Neuronal stem cell (in vitro differentiated cells): ENCODE measurements at regions not wholly inside any gene's neighbourhood (a gene's known extent, or its start where the extent isn't known, plus 50 kb on each side); places are given as distances from the start of the nearest gene placed in this dataset.

Experiments used
- DNase-seq: peaks from one replicate; pipeline ENCODE4 v3.0.0-alpha.2; 2013; ENCODE audit warnings: low spot score
- H2AFZ ChIP-seq: one replicate; pipeline ENCODE4 v1.6.1; 2013; ENCODE audit warnings: mild to moderate bottlenecking, low read length, inconsistent platforms
- H2AK5ac ChIP-seq: 2 replicates; pipeline ENCODE4 v1.6.1; 2013; ENCODE audit warnings: low read depth, mild to moderate bottlenecking, inconsistent platforms, low read length, moderate library complexity, mixed read lengths
- H2BK120ac ChIP-seq: 2 replicates; pipeline ENCODE4 v1.6.1; 2013; ENCODE audit warnings: low read depth, mild to moderate bottlenecking, inconsistent platforms, low read length, moderate library complexity, mixed read lengths
- H2BK12ac ChIP-seq: one replicate; pipeline ENCODE4 v1.6.1; 2013; ENCODE audit warnings: low read length, inconsistent platforms
- H2BK15ac ChIP-seq: 2 replicates; pipeline ENCODE4 v1.6.1; 2013; ENCODE audit warnings: mild to moderate bottlenecking, low read length, inconsistent platforms, mixed read lengths
- H2BK5ac ChIP-seq: one replicate; pipeline ENCODE4 v1.6.1; 2013; ENCODE audit warnings: inconsistent platforms, mild to moderate bottlenecking, low read length, moderate library complexity
- H3K14ac ChIP-seq: one replicate; pipeline ENCODE4 v1.6.1; 2013; ENCODE audit warnings: low read length, inconsistent platforms
- H3K18ac ChIP-seq: 2 replicates; pipeline ENCODE4 v1.6.1; 2013; ENCODE audit warnings: low read length, inconsistent platforms
- H3K23ac ChIP-seq: 2 replicates; pipeline ENCODE4 v1.6.1; 2013; ENCODE audit warnings: low read depth, mild to moderate bottlenecking, mixed read lengths, low read length, inconsistent platforms; ENCODE audit not compliant: poor library complexity
- H3K27ac ChIP-seq: replicated peaks from 3 replicates; pipeline ENCODE4 v1.5.1; 2013; ENCODE audit warnings: low read length, inconsistent platforms
- H3K27me3 ChIP-seq, 3 experiments: 2 replicates each; pipeline ENCODE4 v1.6.1; 2013; ENCODE audit warnings: low read length in 3 of 3, mild to moderate bottlenecking in 2 of 3, inconsistent platforms in 1 of 3, low read depth in 1 of 3, mixed read lengths in 1 of 3, moderate library complexity in 1 of 3; ENCODE audit not compliant: control insufficient read depth in 3 of 3, insufficient read depth in 3 of 3
- H3K36me3 ChIP-seq, 2 donors: replicated peaks in 1 of 2; 2 replicates each; pipeline ENCODE4 v1.6.1; 2013; ENCODE audit warnings: low read length in 2 of 2; ENCODE audit not compliant: control insufficient read depth in 2 of 2, insufficient read depth in 2 of 2
- H3K4ac ChIP-seq: 2 replicates; pipeline ENCODE4 v1.6.1; 2013; ENCODE audit warnings: inconsistent platforms, mild to moderate bottlenecking, low read length, moderate library complexity
- H3K4me1 ChIP-seq, 2 donors: 1 replicate in 1 of 2; 2 replicates in 1 of 2; pipeline ENCODE4 v1.6.1; 2013; ENCODE audit warnings: low read length in 2 of 2, low read depth in 1 of 2; ENCODE audit not compliant: control insufficient read depth in 2 of 2, insufficient read depth in 1 of 2
- H3K4me2 ChIP-seq: one replicate; pipeline ENCODE4 v1.6.1; 2013; ENCODE audit warnings: mild to moderate bottlenecking, low read length, inconsistent platforms; ENCODE audit not compliant: insufficient read depth, poor library complexity, severe bottlenecking
- H3K4me3 ChIP-seq, 2 donors: 2 replicates each; pipeline ENCODE4 v1.5.1; 2013; ENCODE audit warnings: low read length in 2 of 2, mild to moderate bottlenecking in 2 of 2, inconsistent platforms in 1 of 2, moderate library complexity in 1 of 2
- H3K79me1 ChIP-seq: one replicate; pipeline ENCODE4 v1.6.1; 2013; ENCODE audit warnings: low read depth, mild to moderate bottlenecking, inconsistent platforms, low read length, moderate library complexity
- H3K9ac ChIP-seq: one replicate; pipeline ENCODE4 v1.6.1; 2013; ENCODE audit warnings: mild to moderate bottlenecking, low read depth, low read length, inconsistent platforms; ENCODE audit not compliant: poor library complexity
- H3K9me3 ChIP-seq, 2 donors: replicated peaks in 1 of 2; 2 replicates each; pipeline versions ENCODE3 to v1.6.1; 2013; ENCODE audit warnings: low read length in 2 of 2, mild to moderate bottlenecking in 2 of 2, inconsistent platforms in 1 of 2, low read depth in 1 of 2, mixed read lengths in 1 of 2, moderate library complexity in 1 of 2; ENCODE audit not compliant: control insufficient read depth in 2 of 2, insufficient read depth in 1 of 2
- H4K8ac ChIP-seq: one replicate; pipeline ENCODE4 v1.6.1; 2013; ENCODE audit warnings: low read depth, mild to moderate bottlenecking, inconsistent platforms, low read length, moderate library complexity
- H4K91ac ChIP-seq: one replicate; pipeline ENCODE4 v1.6.1; 2013; ENCODE audit warnings: low read length, low read depth, mild to moderate bottlenecking, inconsistent platforms; ENCODE audit not compliant: poor library complexity
- WGBS, 2 donors: extraction: QIAGEN DNeasy Blood & Tissue Kit; methylation state at CpG; one replicate each; pipeline ENCODE4 v1.1.7; 2013; ENCODE audit warnings: missing lambda C conversion rate in 2 of 2, mixed read lengths in 1 of 2; ENCODE audit not compliant: insufficient read length in 2 of 2, insufficient replicate concordance in 1 of 2; ENCODE audit errors: extremely low coverage in 2 of 2; 5-methylcytosine and 5-hydroxymethylcytosine counted together

- Histone ChIP-seq H4K8ac (no peak overlapping the region), H2BK12ac (no peak overlapping the region), H3K4me2 (no peak overlapping the region), H3K4me1 (peaks cover 0 to 7% of the 10 kb centered on the region in 2 donors), H2AK5ac (no peak overlapping the region), H3K36me3 (no peaks in the 10 kb centered on the region), H3K9me3 (no peaks in the 10 kb centered on the region), H3K23ac (no peak overlapping the region), H3K4ac (no peak overlapping the region), H3K9ac (no peak overlapping the region), H2BK120ac (no peak overlapping the region), H2BK15ac (no peak overlapping the region), H3K27ac (no peak overlapping the region), H3K18ac (no peak overlapping the region), H3K79me1 (no peaks in the 10 kb centered on the region), H4K91ac (no peak overlapping the region), H3K14ac (no peak overlapping the region), H2AFZ (no peak overlapping the region), H3K27me3 (no peaks in the 10 kb centered on the region), H3K4me3 (no peak overlapping the region), H2BK5ac (no peak overlapping the region)
- no peak for DNase-seq
- no CpG with 5 or more reads among the region's 5 CpGs for WGBS, 2 donors
Measured at GRCh38 chr5:115686051-115686737, 60.4 kb upstream of the TMED7 start.

GRCh38 chr5:115685490-115685889, 59.7 kb upstream of the TMED7 start:
- no peak overlapping the region for H2BK120ac ChIP-seq
- no CpG with 5 or more reads among the region's 2 CpGs for WGBS, 2 donors
- no peak overlapping the region for H2BK12ac ChIP-seq
- no peak overlapping the region for H3K4ac ChIP-seq
- H3K4me3 ChIP-seq, result no peak overlapping the region
- no peaks in the 10 kb centered on the region for H3K9me3 ChIP-seq
- no peak overlapping the region for H3K9ac ChIP-seq
- no peak overlapping the region for H3K14ac ChIP-seq
- no peak for DNase-seq
- H3K23ac ChIP-seq, result no peak overlapping the region
- peaks cover 0 to 7% of the 10 kb centered on the region in 2 donors for H3K4me1 ChIP-seq
- no peak overlapping the region for H3K27ac ChIP-seq
- H4K91ac ChIP-seq, result no peak overlapping the region
- no peaks in the 10 kb centered on the region for H3K36me3 ChIP-seq
- no peak overlapping the region for H2AFZ ChIP-seq
- H3K4me2 ChIP-seq, result no peak overlapping the region
- H3K27me3 ChIP-seq, result no peaks in the 10 kb centered on the region
- H3K18ac ChIP-seq, result no peak overlapping the region
- H4K8ac ChIP-seq, result no peak overlapping the region
- no peaks in the 10 kb centered on the region for H3K79me1 ChIP-seq
- no peak overlapping the region for H2AK5ac ChIP-seq
- no peak overlapping the region for H2BK15ac ChIP-seq
- no peak overlapping the region for H2BK5ac ChIP-seq

- Histone ChIP-seq H2BK15ac (no peak overlapping the region), H3K4me2 (no peak overlapping the region), H4K91ac (no peak overlapping the region), H3K4ac (no peak overlapping the region), H3K27me3 (no peaks in the 10 kb centered on the region), H3K9ac (no peak overlapping the region), H2AK5ac (no peak overlapping the region), H2BK120ac (no peak overlapping the region), H3K14ac (no peak overlapping the region), H3K27ac (no peak overlapping the region), H3K4me1 (peaks cover 0 to 7% of the 10 kb centered on the region in 2 donors), H3K4me3 (no peak overlapping the region), H3K18ac (no peak overlapping the region), H3K36me3 (no peaks in the 10 kb centered on the region), H2BK5ac (no peak overlapping the region), H4K8ac (no peak overlapping the region), H2AFZ (no peak overlapping the region), H3K23ac (no peak overlapping the region), H2BK12ac (no peak overlapping the region), H3K9me3 (no peaks in the 10 kb centered on the region), H3K79me1 (no peaks in the 10 kb centered on the region)
- DNase-seq, result no peak
- WGBS, 2 donors, result no CpG with 5 or more reads among the region's 1 CpG
Measured at GRCh38 chr5:115684513-115685037, 58.7 kb upstream of the TMED7 start.

- no peak overlapping the region for H3K4ac ChIP-seq
- DNase-seq, result no peak
- WGBS, 2 donors, result no CpG with 5 or more reads among the region's 1 CpG
- no peak overlapping the region for H2BK5ac ChIP-seq
- H4K91ac ChIP-seq, result no peak overlapping the region
- no peak overlapping the region for H3K9ac ChIP-seq
- no peaks in the 10 kb centered on the region for H3K27me3 ChIP-seq
- no peak overlapping the region for H3K27ac ChIP-seq
- no peak overlapping the region for H2AK5ac ChIP-seq
- H3K4me2 ChIP-seq, result no peak overlapping the region
- peaks cover 0 to 7% of the 10 kb centered on the region in 2 donors for H3K4me1 ChIP-seq
- no peak overlapping the region for H2BK15ac ChIP-seq
- H3K14ac ChIP-seq, result no peak overlapping the region
- no peak overlapping the region for H2AFZ ChIP-seq
- no peaks in the 10 kb centered on the region for H3K9me3 ChIP-seq
- H2BK120ac ChIP-seq, result no peak overlapping the region
- H3K79me1 ChIP-seq, result no peaks in the 10 kb centered on the region
- H4K8ac ChIP-seq, result no peak overlapping the region
- no peaks in the 10 kb centered on the region for H3K36me3 ChIP-seq
- no peak overlapping the region for H3K23ac ChIP-seq
- H2BK12ac ChIP-seq, result no peak overlapping the region
- no peak overlapping the region for H3K4me3 ChIP-seq
- no peak overlapping the region for H3K18ac ChIP-seq
Measured at GRCh38 chr5:115683081-115683480, 57.2 kb upstream of the TMED7 start.
